HG02885 (cell line): ENCODE measurements at regions not wholly inside any gene's neighbourhood (a gene's known extent, or its start where the extent isn't known, plus 50 kb on each side); places are given as distances from the start of the nearest gene placed in this dataset.
"Not testable (repeated sequence)": the region's sequence is repeated elsewhere in the genome, so short reads cannot be mapped to it uniquely, and the experiment has no call there.

Experiments
- ATAC-seq: cut with Tn5 transposase; IDR thresholded peaks from one replicate; pipeline ENCODE4 v1.9.1; 2021; ENCODE audit warnings: mild to moderate bottlenecking; ENCODE audit not compliant: unreplicated experiment, poor library complexity

DNA sequence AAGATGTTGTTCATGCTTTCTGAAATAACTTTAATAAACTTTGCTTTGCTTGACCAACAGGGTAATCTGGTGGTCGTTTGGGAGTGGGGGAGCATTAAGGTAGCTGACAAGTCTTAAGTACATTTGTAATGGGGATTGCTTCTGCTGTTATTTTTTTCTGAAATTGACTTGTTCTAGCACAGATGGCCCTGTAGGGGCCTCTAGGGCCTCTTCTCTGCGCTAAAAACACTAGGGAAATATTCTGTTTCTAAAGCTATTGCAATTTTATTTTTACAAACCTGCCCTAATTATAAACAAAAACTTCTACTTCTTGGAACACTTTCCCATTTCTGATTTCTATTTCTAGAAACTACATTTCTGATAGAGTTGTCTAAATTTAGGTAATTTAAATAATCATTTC lies 191.3 kb upstream of the KCNJ3 start:
- ATAC-seq, result no peak

- ATAC-seq, result no peak
Observed at GRCh38 chr2:154518872-154519271, 179.6 kb upstream of the KCNJ3 start.

DNA sequence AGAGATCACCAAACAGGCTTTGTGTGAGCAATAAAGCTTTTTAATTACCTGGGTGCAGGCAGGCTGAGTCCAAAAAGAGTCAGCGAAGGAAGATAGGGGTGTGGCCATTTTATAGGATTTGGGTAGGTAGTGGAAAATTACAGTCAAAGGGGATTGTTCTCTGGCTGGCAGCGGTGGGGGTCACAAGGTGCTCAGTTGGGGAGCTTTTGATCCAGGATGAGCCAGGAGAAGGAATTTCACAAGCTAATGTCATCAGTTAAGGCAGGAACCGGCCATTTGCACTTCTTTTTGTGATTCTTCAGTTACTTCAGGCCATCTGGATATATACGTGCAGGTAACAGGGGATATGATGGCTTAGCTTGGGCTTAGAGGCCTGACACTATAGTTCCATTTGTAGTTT lies 177.5 kb upstream of the KCNJ3 start:
- not testable (repeated sequence) for ATAC-seq

GRCh38 chr2:154526234-154526633 lies 172.3 kb upstream of the KCNJ3 start:
- no peak for ATAC-seq

DNA sequence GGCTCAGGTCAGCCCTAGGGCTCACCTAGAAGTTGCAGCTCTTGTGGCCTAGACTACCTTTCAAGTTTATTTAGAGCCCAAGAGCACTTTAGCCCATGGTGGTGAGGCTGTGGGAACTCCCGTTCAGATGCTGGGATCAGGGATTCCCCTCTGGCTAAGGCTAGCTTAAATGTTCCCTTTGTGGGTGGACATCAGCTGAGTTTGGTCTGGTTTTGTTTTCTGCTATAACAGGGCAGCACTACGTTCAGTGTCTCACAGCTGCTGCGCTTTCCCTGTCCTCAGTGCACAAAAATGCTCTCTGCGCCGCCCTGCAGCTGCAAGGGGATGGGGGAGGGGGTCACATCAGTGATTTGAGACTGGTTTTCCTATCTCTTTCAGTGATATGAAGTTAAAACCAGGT lies 170.5 kb upstream of the KCNJ3 start:
- no peak for ATAC-seq

DNA sequence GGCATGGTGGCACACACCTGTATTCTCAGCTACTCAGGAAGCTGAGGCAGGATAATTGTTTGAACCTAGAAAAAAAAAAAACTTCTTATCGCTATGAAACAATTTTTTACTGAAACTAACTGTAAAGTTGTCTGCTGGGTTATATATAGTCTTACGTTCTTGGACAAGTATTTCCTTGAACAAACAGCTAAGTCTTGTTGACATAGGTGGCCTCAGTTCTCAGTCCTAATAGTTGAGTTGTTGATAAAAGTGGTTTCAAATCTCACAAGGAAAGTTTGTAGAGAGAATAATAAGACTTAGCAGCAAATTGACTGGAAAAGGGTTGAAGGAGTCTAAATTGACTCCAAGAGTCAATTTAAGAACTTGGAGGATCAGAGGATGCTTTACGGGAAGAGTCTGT lies 166.5 kb upstream of the KCNJ3 start:
- no peak for ATAC-seq

DNA sequence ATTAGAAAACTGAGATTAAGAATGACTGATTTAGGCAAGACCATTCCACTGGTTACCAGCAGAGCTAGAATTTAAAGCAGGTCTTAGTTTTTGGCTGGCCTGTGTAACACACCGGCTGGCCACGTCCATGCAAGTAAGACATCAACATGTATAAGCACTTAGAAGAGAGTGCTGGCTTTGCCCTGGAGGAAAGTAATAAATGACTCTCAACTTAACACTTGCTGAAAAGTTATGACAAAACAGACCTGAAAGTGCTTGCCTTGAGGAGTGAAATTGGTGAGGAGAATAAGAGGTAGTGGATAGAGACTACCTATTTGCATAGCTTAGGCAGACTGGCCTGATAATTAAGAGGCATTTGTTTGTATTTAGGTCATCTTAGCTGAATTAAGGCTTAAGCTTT lies 165.7 kb upstream of the KCNJ3 start:
- ATAC-seq, result no peak

GRCh38 chr2:154533300-154533940 lies 165.1 kb upstream of the KCNJ3 start:
- ATAC-seq, result no peak

GRCh38 chr2:154537024-154537423 lies 161.5 kb upstream of the KCNJ3 start:
- ATAC-seq, result peak; percentile 93

DNA sequence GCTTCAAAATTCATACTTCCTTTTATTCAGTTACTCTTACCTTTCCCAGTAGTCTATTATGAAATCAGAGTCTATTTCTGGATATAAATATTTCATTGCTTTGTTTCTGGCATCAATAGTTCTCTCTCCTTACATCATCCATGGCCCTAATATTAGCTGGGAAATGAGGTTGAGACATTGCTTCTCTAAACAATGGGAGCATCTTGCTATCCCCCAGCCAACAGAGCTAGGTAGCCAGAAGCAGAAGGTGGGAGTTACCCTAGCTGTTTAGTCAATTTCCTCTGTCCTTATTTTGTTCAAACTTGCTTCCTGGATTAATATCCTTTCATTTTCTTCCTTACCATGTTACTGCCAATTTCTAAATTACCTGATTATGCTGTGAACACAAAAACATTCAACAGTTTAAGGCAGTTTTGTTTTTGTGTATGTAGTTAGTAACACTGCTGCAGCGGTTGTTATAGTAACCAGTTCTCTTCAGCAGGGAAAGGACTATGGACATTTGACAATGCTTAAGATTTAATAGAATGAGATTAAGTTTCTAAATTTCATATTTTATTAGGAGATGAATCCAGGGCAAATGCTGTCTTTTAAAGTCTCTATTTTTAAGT lies 160.5 kb upstream of the KCNJ3 start:
- ATAC-seq, result no peak

DNA sequence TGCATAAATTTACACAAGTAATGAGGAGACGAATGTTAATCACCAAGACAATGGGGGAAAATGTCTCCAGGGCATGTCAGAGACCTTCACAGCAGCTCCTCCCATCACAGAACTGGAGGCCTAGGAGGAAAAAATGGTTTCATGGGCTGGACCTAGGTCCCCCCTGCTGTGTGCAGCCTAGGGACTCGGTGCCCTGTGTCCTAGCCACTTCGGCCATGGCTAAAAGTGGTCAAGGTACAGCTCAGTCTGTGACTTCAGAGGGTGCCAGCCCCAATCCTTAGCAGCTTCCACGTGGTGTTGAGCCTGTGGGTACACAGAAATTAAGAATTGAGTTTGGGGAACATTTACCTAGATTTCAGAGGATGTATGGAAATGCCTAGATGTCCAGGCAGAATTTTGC lies 152.2 kb upstream of the KCNJ3 start:
- no peak for ATAC-seq

DNA sequence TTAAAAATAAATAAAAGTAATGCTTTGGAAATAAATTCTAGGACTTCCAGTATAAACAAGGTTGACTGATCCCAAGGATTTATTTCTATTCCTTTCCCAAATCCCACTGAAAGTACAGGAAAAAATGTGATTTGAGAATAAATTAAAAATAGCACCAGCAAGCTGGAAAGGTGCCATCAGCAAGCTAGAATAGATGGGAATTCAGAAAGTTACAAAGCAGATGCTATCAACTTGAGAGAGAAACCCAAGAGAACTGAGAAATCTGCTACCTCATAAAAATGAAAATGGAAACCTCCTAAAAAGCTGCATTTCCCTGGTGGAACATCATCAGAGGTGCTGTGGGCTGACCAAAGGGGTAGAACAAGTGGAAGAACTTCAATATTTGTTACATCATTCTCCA lies 148.6 kb upstream of the KCNJ3 start:
- ATAC-seq, result no peak

- ATAC-seq, result peak; percentile 35
Observed at GRCh38 chr2:154551649-154552048, 146.8 kb upstream of the KCNJ3 start.

- ATAC-seq, result peak; percentile 55
Observed at GRCh38 chr2:154554046-154554445, 144.4 kb upstream of the KCNJ3 start.

GRCh38 chr2:154555710-154556109 lies 142.8 kb upstream of the KCNJ3 start:
- ATAC-seq, result no peak

- peak; percentile 67 for ATAC-seq
Observed at GRCh38 chr2:154556146-154556545, 142.3 kb upstream of the KCNJ3 start.

DNA sequence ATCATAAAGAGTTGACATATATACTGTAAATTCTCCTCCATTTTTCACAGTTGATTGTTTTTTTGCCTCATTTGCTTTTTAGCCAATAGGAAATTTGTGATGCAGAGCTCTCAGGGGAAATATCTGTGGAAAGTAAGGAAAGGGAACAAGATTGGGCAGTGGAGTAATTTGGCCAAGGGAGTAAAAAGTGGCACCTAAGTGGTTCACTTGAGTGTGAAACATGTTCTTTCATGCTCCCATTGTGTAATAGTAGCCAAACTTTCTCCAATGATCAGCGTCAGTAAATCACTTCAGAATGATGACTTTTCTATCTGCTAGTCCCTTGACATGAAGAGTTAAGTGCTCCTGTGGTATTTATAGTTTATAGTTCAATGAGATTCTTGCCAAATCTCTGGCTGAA lies 141.9 kb upstream of the KCNJ3 start:
- ATAC-seq, result no peak

DNA sequence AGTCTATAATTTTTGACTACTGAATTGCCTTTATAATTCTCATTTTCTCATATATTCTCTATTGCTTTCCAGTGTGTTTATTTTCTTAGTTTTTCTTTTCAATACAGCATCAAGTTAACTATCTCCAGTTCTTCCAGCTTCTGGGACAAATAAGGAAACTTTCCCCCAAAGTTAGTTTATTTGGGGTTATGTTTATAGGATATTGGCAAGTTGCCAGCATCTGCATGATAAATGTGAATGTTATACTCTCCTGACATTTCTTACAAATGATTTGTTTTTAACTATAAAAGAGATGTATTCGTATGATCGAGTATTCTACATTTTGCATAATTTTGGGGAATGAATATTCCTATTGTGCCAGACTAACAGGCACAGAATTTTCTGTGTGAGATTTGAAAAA lies 140.6 kb upstream of the KCNJ3 start:
- no peak for ATAC-seq

- no peak for ATAC-seq
Observed at GRCh38 chr2:154565433-154565832, 133.1 kb upstream of the KCNJ3 start.

- ATAC-seq, result no peak
Observed at GRCh38 chr2:154568413-154568812, 130.1 kb upstream of the KCNJ3 start.

GRCh38 chr2:154570501-154570900 lies 128.0 kb upstream of the KCNJ3 start:
- no peak for ATAC-seq

DNA sequence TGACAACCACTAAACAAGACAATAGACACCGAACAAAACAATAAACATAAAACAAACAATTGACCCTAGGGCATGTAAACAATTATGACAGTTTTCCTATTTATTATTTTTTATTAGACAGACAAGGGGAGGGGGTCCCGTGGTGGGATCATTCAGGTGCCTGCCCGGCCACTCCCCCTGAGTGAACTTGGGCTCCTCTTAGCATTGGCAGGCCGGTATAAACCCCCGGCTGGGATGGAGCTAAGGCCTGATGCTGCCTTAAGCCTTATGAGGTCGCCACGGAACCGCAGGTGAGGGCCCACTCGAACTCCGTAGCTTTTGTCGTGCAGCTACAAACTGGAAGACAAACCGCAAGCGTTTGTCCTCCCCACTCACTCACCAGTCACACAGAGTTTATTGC lies 121.8 kb upstream of the KCNJ3 start:
- ATAC-seq, result not testable (repeated sequence)
